ENCODE measurements at regions not wholly inside any gene's neighbourhood (a gene's known extent, or its start where the extent isn't known, plus 50 kb on each side); places are given as distances from the start of the nearest gene placed in this dataset.

- no peak for TF ChIP-seq ETS1 (IDR thresholded peaks at IDR 0.05)
- no peak for TF ChIP-seq NANOG (IDR thresholded peaks at IDR 0.05; ENCODE audit: borderline replicate concordance)
- TF ChIP-seq ZNF114 (CRISPR knock-in tag; IDR thresholded peaks at IDR 0.05): no peak
- TF ChIP-seq STAT1 (IDR thresholded peaks at IDR 0.05; ENCODE audit: unreplicated experiment): no peak
- TF ChIP-seq CTCF (conservative IDR thresholded peaks at IDR 0.05; ENCODE audit: low read depth in 2 of 2): no peak
- no peak for TF ChIP-seq POLR2AphosphoS5 (IDR thresholded peaks at IDR 0.05; ENCODE audit: low read depth)
- TF ChIP-seq EZH2phosphoT487 (IDR thresholded peaks at IDR 0.05; ENCODE audit: unreplicated experiment): no peak
Observed at GRCh38 chr21:32087447-32087846, 191.4 kb downstream of the MIS18A start (continued).

GRCh38 chr21:32083197-32083596, 195.7 kb downstream of the MIS18A start:
- Histone ChIP-seq H3K79me2 (replicated peaks; ENCODE audit: insufficient read depth) (no peaks in the 10 kb centered on the region), H3K4me1 (ENCODE audit: insufficient read depth) (no peaks in the 10 kb centered on the region), H3K9me2 (ENCODE audit: insufficient read depth) (peaks cover 6% of the 10 kb centered on the region; the same call in 1 of the 2 replicates), H3K27ac (ENCODE audit: low read depth) (no peak overlapping the region), H2AFZ (peak overlapping the region; percentile 18; the same call in 1 of the 2 replicates), H3F3A (replicated peaks; ENCODE audit: low read depth) (no peaks in the 10 kb centered on the region), H3K4me2 (no peak overlapping the region), H4K20me1 (replicated peaks; ENCODE audit: insufficient read depth) (no peaks in the 10 kb centered on the region), H3K27me3 (ENCODE audit: insufficient read depth) (no peaks in the 10 kb centered on the region), H3K36me3 (ENCODE audit: insufficient read depth) (no peaks in the 10 kb centered on the region), H3K4me3 (no peak overlapping the region)
- DNase-seq (ENCODE audit: low spot score) (no peak), ATAC-seq (no peak)
- H3K27ac Mint-ChIP-seq: no peak overlapping the region
- H3K4me1 Mint-ChIP-seq: peaks cover 3% of the 10 kb centered on the region; the same call in 1 of the 3 replicates
- peaks cover 2% of the 10 kb centered on the region for H3K27me3 Mint-ChIP-seq (ENCODE audit: insufficient read depth, low read depth, poor library complexity)
- H3K9me3 Mint-ChIP-seq: no peaks in the 10 kb centered on the region; the same call in 2 of the 3 replicates
- H3K36me3 Mint-ChIP-seq (ENCODE audit: low read depth): no peaks in the 10 kb centered on the region
- no peak overlapping the region for H3K4me3 Mint-ChIP-seq
- TF ChIP-seq REST (IDR thresholded peaks at IDR 0.05; ENCODE audit: unreplicated experiment): no peak
- no peak for TF ChIP-seq POLR2AphosphoS5 (IDR thresholded peaks at IDR 0.05; ENCODE audit: low read depth)
- TF ChIP-seq ETS1 (IDR thresholded peaks at IDR 0.05): no peak
- TF ChIP-seq ZNF331 (CRISPR knock-in tag; IDR thresholded peaks at IDR 0.05; ENCODE audit: low read depth): no peak
- no peak for TF ChIP-seq ZNF114 (CRISPR knock-in tag; IDR thresholded peaks at IDR 0.05)
- no peak for TF ChIP-seq EZH2phosphoT487 (IDR thresholded peaks at IDR 0.05; ENCODE audit: unreplicated experiment)
- no peak for TF ChIP-seq JUNB (IDR thresholded peaks at IDR 0.05; ENCODE audit: unreplicated experiment)
- TF ChIP-seq ZNF462 (CRISPR knock-in tag; IDR thresholded peaks at IDR 0.05): no peak
- no peak for TF ChIP-seq CREB1 (CRISPR knock-in tag; IDR thresholded peaks at IDR 0.05; ENCODE audit: low read depth)
